RWPE2 (cell line): ENCODE measurements at regions not wholly inside any gene's neighbourhood (a gene's known extent, or its start where the extent isn't known, plus 50 kb on each side); places are given as distances from the start of the nearest gene placed in this dataset.

ENCODE experiments used
- ATAC-seq: fragments of 200-7000 bp; cut with Tn5 transposase; 3 replicates; pipeline ENCODE4 v1.9.1; 2021; ENCODE audit warnings: low read depth
- DNase-seq: peaks from one replicate; pipeline ENCODE4 v3.0.0-alpha.2; 2020; ENCODE audit warnings: low spot score
- H3K27ac ChIP-seq: fragments of 450-650 bp; 2 replicates; pipeline ENCODE4 v1.5.1; 2017; ENCODE audit warnings: mild to moderate bottlenecking; ENCODE audit not compliant: poor library complexity, severe bottlenecking
- H3K27me3 ChIP-seq: fragments of 250-450 bp; sonication (Bioruptor Pico); 2 replicates; pipeline ENCODE4 v1.5.1; 2021; ENCODE audit warnings: mild to moderate bottlenecking, moderate library complexity; ENCODE audit not compliant: insufficient read depth, poor library complexity, severe bottlenecking
- H3K36me3 ChIP-seq: fragments of 250-450 bp; sonication (Bioruptor Pico); 2 replicates; pipeline ENCODE4 v1.5.1; 2020; ENCODE audit warnings: low read depth, mild to moderate bottlenecking, moderate library complexity
- H3K4me1 ChIP-seq: fragments of 250-450 bp; sonication (Bioruptor Pico); 2 replicates; pipeline ENCODE4 v1.5.1; 2021; ENCODE audit warnings: mild to moderate bottlenecking, moderate library complexity; ENCODE audit not compliant: insufficient read depth, poor library complexity, severe bottlenecking
- H3K4me3 ChIP-seq: fragments of 250-450 bp; sonication (Bioruptor Pico); 2 replicates; pipeline ENCODE4 v1.5.1; 2021; ENCODE audit warnings: mild to moderate bottlenecking, moderate library complexity; ENCODE audit not compliant: severe bottlenecking
- H3K9me3 ChIP-seq: fragments of 250-450 bp; sonication (Bioruptor Pico); 2 replicates; pipeline ENCODE4 v1.5.1; 2021; ENCODE audit warnings: mild to moderate bottlenecking, moderate library complexity; ENCODE audit not compliant: severe bottlenecking
- CTCF ChIP-seq: fragments of 450-650 bp; IDR thresholded peaks from one replicate; pipeline ENCODE4 v1.5.1; 2017; ENCODE audit warnings: mild to moderate bottlenecking, moderate library complexity; ENCODE audit not compliant: poor library complexity, severe bottlenecking

GRCh38 chr21:8991088-8991907 is 1530.1 kb upstream of the TPTE start:
- Histone ChIP-seq H3K36me3 (no peaks in the 10 kb centered on the region), H3K9me3 (peaks cover 33% of the 10 kb centered on the region), H3K27me3 (no peaks in the 10 kb centered on the region), H3K4me1 (no peaks in the 10 kb centered on the region), H3K27ac (no peak overlapping the region), H3K4me3 (no peak overlapping the region)
- DNase-seq: no peak
- no peak for TF ChIP-seq CTCF
- no peak for ATAC-seq

DNA sequence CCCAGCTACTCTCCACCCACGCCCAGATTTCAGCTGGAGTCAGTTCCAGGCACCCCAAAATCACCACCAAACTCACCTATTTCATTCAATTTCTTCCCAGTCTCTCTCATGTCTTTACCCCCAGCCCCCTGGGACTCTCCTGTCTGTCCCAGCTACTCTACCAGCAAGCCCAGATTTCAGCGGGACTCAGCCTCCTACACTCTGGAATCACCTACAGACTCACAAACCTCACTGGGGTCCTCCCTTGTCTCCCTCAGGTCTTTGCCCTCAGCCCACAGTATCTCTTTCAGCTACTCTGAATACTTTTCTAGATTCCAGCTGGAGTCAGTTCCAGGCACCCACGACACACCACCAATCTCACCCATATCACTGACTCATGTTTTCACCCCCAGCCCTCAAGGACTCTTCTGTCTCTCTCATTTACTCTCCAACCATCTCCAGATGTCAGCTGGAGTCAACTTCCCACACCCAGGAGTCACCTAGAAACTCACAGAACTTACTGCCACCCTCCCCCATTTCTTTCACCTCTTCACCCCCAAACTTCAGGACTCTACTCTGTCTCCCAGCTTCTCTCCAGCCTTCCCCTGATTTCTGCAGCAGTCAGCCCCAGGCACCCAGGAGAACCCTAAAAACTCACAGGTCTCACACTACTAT is 1529.3 kb upstream of the TPTE start:
- Histone ChIP-seq H3K27me3 (no peaks in the 10 kb centered on the region), H3K4me3 (no peak overlapping the region), H3K9me3 (peaks cover 34% of the 10 kb centered on the region), H3K27ac (no peak overlapping the region), H3K36me3 (no peaks in the 10 kb centered on the region), H3K4me1 (no peaks in the 10 kb centered on the region)
- TF ChIP-seq CTCF: no peak
- no peak for ATAC-seq
- no peak for DNase-seq

GRCh38 chr21:8992731-8993174 is 1528.6 kb upstream of the TPTE start:
- H3K27me3 ChIP-seq: no peaks in the 10 kb centered on the region
- no peak overlapping the region for H3K4me3 ChIP-seq
- H3K36me3 ChIP-seq: no peaks in the 10 kb centered on the region
- TF ChIP-seq CTCF: no peak
- H3K27ac ChIP-seq: no peak overlapping the region
- ATAC-seq (no peak), DNase-seq (no peak)
- no peaks in the 10 kb centered on the region for H3K4me1 ChIP-seq
- peaks cover 34% of the 10 kb centered on the region for H3K9me3 ChIP-seq

DNA sequence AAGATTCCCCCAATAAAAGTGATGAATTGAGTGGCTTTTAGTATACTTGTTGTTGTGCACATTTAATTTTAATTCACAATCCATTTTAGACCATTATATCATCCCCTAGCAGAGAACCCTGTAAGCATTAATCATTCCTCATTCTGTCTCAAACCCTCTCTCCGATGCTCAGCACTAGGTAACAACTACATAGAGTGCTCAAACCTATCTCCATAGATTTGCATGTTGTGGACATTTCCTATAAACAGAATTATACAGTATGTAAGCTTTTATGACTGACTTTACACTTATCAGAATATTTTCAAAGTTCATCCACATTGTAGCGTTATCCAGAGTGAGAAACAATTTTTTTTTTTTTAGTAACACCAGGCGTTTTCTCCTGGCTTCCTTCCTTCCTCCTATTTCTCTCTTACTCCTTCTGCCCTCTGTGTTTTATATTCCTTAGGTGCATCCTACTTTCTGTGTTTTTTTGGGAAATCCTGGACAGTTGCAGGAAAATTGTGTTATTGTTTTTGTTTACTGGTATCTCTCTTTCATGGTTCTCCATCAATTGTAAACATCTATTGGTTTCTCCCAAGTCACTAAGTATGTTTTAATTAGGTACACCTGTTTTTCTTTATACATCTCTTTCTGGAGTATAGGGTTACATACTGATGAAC is 1528.0 kb upstream of the TPTE start:
- no peak for TF ChIP-seq CTCF
- no peak for DNase-seq
- H3K4me3 ChIP-seq: no peak overlapping the region

More for the DNA sequence above, 1528.0 kb upstream of the TPTE start:
- Histone ChIP-seq H3K27ac (no peak overlapping the region), H3K4me1 (no peaks in the 10 kb centered on the region), H3K36me3 (no peaks in the 10 kb centered on the region), H3K9me3 (peaks cover 34% of the 10 kb centered on the region), H3K27me3 (no peaks in the 10 kb centered on the region)
- ATAC-seq: no peak
